GM10248 (cell line): ENCODE measurements at regions not wholly inside any gene's neighbourhood (a gene's known extent, or its start where the extent isn't known, plus 50 kb on each side); places are given as distances from the start of the nearest gene placed in this dataset.
"Not testable (repeated sequence)": the region's sequence is repeated elsewhere in the genome, so short reads cannot be mapped to it uniquely, and the experiment has no call there.

ENCODE experiments used
- CTCF ChIA-PET: fragments of 300-600 bp; sonication (Branson Sonifier 250); formaldehyde crosslinking; extraction: SDS; loops from one replicate; lab custom pipeline; 2021; ENCODE audit warnings: antibody characterized with exemption; lab: Yijun Ruan, JAX
- POLR2A ChIA-PET: fragments of 350-650 bp; sonication (Branson Sonifier 250); formaldehyde crosslinking; extraction: SDS; loops from one replicate; lab custom pipeline; 2020; ENCODE audit warnings: antibody characterized with exemption; lab: Yijun Ruan, JAX
- DNase-seq: peaks from one replicate; pipeline ENCODE4 v3.0.0; 2012; ENCODE audit errors: extremely low spot score
- CTCF ChIP-seq: IDR thresholded peaks from 2 replicates; pipeline ENCODE4 v1.5.1; 2012; ENCODE audit warnings: mild to moderate bottlenecking, low read depth; ENCODE audit errors: extremely low read depth, missing control alignments, control extremely low read depth

GRCh38 chr2:186941853-186942252, 92.9 kb upstream of the ZSWIM2 start:
- ChIA-PET CTCF (no interaction called here), POLR2A (no interaction called here)
- no peak for DNase-seq
- no peak for TF ChIP-seq CTCF

GRCh38 chr2:186940463-186940862, 91.5 kb upstream of the ZSWIM2 start:
- TF ChIP-seq CTCF: no peak
- POLR2A ChIA-PET: no interaction called here
- DNase-seq: no peak
- CTCF ChIA-PET: no interaction called here

GRCh38 chr2:186934420-186934819, 85.5 kb upstream of the ZSWIM2 start:
- ChIA-PET CTCF (no interaction called here), POLR2A (no interaction called here)
- no peak for TF ChIP-seq CTCF
- no peak for DNase-seq

GRCh38 chr2:186927867-186928191, 78.9 kb upstream of the ZSWIM2 start:
- CTCF ChIA-PET: no interaction called here
- POLR2A ChIA-PET: no interaction called here
- no peak for DNase-seq
- TF ChIP-seq CTCF: no peak

- no peak for DNase-seq
- ChIA-PET CTCF (interaction anchor here (1.1 kb wide), 1 partner anchor 23 kb away, joined by 3 read pairs; no protein-coding TSS in a partner anchor), POLR2A (no interaction called here)
- TF ChIP-seq CTCF: no peak
Observed at GRCh38 chr2:186927185-186927866, 78.4 kb upstream of the ZSWIM2 start.

- TF ChIP-seq CTCF: no peak
- DNase-seq: no peak
- CTCF ChIA-PET: interaction anchor here (1.2 to 1.3 kb wide), 2 partner anchors 14 to 21 kb away, joined by 3 read pairs; no protein-coding TSS in a partner anchor
- POLR2A ChIA-PET: no interaction called here
Observed at GRCh38 chr2:186925514-186925913, 76.5 kb upstream of the ZSWIM2 start.

- DNase-seq, CTCF ChIA-PET, POLR2A ChIA-PET: not testable (repeated sequence)
Observed at GRCh38 chr2:186922316-186922715, 73.3 kb upstream of the ZSWIM2 start.
